SK-N-MC (cell line): ENCODE measurements at regions not wholly inside any gene's neighbourhood (a gene's known extent, or its start where the extent isn't known, plus 50 kb on each side); places are given as distances from the start of the nearest gene placed in this dataset.
A peak's percentile ranks its signal among the peaks of the same experiment; 100 is the strongest.

Source experiments
- DNase-seq: peaks from one replicate; pipeline ENCODE4 v3.0.0-alpha.2; 2011; ENCODE audit warnings: low read depth, low spot score
- H3K27ac ChIP-seq: fragments of 200-600 bp; sonication (generic); 2 replicates; pipeline ENCODE4 v1.5.1; 2016; ENCODE audit warnings: mixed run types
- H3K36me3 ChIP-seq: fragments of 200-600 bp; sonication (generic); 2 replicates; pipeline ENCODE4 v1.6.1; 2017; ENCODE audit warnings: antibody characterized with exemption, low read length, mixed read lengths; ENCODE audit not compliant: insufficient read depth
- H3K4me3 ChIP-seq: fragments of 200-600 bp; sonication (generic); 2 replicates; pipeline ENCODE4 v1.5.1; 2016
- H3K9ac ChIP-seq: fragments of 200-600 bp; sonication (generic); 2 replicates; pipeline ENCODE4 v1.8.0; 2017; ENCODE audit warnings: mixed run types, mixed read lengths; ENCODE audit not compliant: insufficient read length
- H3K9me3 ChIP-seq: fragments of 200-600 bp; sonication (generic); 2 replicates; pipeline ENCODE4 v1.6.1; 2017; ENCODE audit warnings: low read depth, mild to moderate bottlenecking, antibody characterized with exemption, low read length, moderate library complexity, mixed read lengths
- EZH2 ChIP-seq: fragments of 200-600 bp; sonication (generic); IDR thresholded peaks from one replicate; pipeline ENCODE4 v1.6.1; 2017; ENCODE audit warnings: antibody characterized with exemption
- FOXP2 ChIP-seq: optimal IDR thresholded peaks from 2 replicates; pipeline ENCODE3; 2011; ENCODE audit warnings: mild to moderate bottlenecking, moderate library complexity; ENCODE audit not compliant: insufficient read depth; ENCODE audit errors: extremely low read length, control extremely low read depth
- POLR2AphosphoS5 ChIP-seq: IDR thresholded peaks from 2 replicates; pipeline ENCODE4 v1.6.1; 2012; ENCODE audit warnings: mild to moderate bottlenecking, low read depth, low read length, borderline replicate concordance

DNA sequence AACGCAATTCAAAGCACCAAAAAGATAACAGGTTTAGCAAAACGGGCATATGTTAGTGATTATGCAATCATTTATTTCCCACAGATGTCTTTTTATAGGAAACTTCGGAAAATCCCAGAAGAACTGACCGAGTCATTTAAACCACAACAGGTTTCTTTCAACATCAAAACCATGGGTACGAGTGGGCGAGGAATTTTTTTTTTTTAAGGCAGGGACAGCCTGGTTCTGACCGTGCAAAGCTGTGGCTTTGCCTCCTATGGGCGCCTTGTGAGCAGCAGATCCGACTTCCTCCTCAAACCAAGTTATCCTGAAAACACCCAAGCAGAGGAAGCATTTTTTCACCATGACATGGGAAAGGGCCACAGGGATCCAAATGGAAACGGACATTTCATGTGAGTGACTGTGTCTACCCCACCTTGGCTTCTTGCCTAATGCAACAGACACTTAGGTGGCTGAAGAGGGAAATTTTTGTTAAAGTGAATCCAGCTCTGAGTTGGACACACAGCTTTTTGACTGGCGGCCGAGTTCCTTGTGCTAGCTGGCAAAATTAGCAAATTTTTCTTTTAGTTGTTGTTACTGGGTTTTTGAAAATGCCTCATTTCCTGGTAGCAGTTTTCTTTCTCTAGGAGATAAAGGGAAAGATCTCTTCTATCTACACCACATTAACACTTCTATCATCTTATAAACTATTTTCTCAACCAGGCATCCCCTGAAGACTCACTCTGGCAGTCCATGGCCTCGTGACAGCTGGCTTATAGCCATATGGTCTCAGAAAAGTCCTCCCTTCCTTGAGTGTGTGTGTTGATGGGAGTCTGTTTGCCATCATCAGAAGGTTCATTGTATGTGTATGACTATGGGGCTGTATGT lies 487.4 kb upstream of the ZEB2 start:
- no peak for DNase-seq
- Histone ChIP-seq H3K9ac (no peak overlapping the region), H3K27ac (no peak overlapping the region), H3K9me3 (no peaks in the 10 kb centered on the region), H3K36me3 (no peaks in the 10 kb centered on the region), H3K4me3 (no peak overlapping the region)
- TF ChIP-seq EZH2 (no peak), POLR2AphosphoS5 (no peak), FOXP2 (no peak)

DNA sequence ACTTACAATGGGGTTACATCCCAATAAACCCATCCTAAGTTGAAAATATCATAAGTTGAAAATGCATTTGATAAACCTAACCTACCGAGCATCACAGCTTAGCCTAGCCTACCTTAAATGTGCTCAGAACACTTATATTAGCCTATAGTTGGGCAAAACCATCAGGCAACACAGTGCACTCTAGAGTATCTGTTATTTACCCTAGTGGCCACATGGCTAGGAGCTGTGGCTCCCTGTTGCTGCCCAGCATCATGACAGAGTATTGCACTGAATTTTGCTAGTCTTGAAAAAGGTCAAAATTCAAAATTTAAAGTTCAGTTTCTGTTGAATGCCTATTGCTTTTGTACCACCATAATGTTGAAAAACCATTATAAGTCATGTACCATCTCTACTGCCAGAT lies 482.7 kb upstream of the ZEB2 start:
- no peaks in the 10 kb centered on the region for H3K36me3 ChIP-seq
- no peak overlapping the region for H3K4me3 ChIP-seq
- no peak for DNase-seq
- no peaks in the 10 kb centered on the region for H3K9me3 ChIP-seq
- H3K27ac ChIP-seq = no peak overlapping the region
- H3K9ac ChIP-seq = no peak overlapping the region
- no peak for TF ChIP-seq POLR2AphosphoS5
- no peak for TF ChIP-seq FOXP2
- TF ChIP-seq EZH2 = no peak

DNA sequence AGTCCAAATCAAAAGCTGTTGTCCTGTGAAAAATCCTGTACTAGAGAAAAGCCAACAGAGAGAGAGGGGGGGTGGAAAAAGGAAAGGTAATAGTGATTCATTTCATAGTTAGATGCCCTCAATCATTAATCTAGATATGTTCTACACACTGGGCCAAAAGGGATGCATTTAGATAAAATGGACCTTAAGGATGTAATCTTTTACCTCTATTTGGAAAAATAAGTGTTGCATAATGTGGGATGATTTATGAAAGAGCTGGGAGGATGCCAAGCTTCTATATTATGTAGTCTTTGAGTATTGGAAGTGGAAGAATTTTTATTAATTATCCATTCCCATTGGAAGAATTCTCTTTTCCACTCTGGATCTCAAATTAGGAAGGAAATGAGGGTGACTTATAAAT lies 480.5 kb upstream of the ZEB2 start:
- H3K36me3 ChIP-seq = no peaks in the 10 kb centered on the region
- H3K27ac ChIP-seq = no peak overlapping the region
- no peak overlapping the region for H3K9ac ChIP-seq
- no peak overlapping the region for H3K4me3 ChIP-seq
- peak; percentile 14 for DNase-seq
- TF ChIP-seq EZH2 = no peak
- TF ChIP-seq FOXP2 = no peak
- TF ChIP-seq POLR2AphosphoS5 = no peak
- no peaks in the 10 kb centered on the region for H3K9me3 ChIP-seq

DNA sequence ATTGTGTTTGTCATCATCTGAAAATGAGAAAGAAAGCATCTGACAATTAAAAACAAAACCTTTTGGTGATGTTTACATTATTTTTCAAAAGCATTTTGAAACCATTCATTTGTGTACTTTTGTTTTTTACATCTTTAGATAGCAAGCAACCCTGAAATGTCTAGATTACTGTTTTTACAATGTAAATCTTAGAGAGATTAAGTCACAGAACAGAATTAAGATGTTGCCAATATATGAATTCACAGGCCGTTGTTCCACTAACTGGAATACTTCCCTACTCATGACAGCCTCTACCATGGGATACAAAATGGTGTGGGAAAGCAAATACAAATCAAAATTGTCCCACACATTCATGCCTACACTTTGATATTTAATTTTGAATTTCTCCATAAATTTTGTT lies 480.0 kb upstream of the ZEB2 start:
- Histone ChIP-seq H3K36me3 (no peaks in the 10 kb centered on the region), H3K9me3 (no peaks in the 10 kb centered on the region), H3K27ac (no peak overlapping the region), H3K9ac (no peak overlapping the region), H3K4me3 (no peak overlapping the region)
- TF ChIP-seq FOXP2 (no peak), EZH2 (no peak), POLR2AphosphoS5 (no peak)
- DNase-seq = no peak

DNA sequence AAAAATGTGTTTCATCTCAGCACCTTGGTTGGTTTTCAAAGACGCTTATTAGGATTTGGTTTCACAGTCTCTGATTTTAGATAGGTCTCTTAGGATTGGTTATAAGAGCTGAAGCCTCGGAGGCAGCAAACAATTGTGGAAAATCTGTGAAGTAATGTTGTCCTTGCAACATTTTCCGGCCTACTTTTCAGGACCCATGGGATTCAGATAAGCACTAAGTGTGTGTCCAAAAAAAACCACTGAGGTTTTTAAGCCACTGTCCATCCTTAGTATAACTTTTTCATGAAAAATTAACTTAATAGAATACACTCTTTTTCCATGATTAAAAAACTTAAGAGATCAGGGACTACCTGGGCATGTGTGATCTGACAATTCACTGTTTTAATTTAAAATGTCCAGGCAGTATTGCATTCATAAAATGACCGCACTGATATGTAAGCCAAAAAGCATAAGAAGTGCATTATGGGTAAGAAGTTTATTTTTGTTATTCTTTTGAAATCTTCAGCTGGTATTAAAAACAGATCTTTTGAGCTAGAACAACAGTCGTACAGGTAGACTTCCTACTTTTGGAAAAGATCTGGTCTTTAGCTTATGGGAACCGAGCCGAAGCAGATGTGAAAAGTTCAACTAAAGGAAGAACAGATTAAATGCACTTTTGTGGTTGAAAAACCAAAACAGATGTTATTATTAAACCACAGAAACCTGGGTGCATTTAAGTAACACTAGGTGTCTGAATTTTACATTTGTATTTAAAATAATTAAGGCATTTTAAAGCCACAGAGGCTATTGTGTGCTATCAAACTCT lies 479.4 kb upstream of the ZEB2 start:
- Histone ChIP-seq H3K9ac (no peak overlapping the region), H3K36me3 (no peaks in the 10 kb centered on the region)

DNA sequence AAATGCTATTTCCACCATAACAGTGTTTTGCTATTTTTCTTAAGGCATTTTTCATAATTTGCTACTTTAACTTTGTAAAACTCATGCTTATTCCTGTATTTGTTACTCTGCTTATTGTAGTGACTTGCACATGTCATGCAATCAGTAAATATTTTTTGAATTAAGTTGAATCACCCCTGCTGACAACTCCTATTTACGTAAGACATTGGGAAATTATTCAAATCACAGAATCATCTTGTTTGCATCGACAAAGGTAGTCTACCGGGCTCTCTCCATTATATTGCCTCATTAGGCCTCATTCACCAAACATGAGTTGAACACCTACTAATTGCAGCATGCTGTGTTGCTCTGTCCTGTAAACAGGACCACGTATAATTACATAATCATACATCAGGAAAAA lies 478.5 kb upstream of the ZEB2 start:
- Histone ChIP-seq H3K27ac (no peak overlapping the region), H3K9ac (no peak overlapping the region), H3K9me3 (no peaks in the 10 kb centered on the region), H3K4me3 (no peak overlapping the region), H3K36me3 (no peaks in the 10 kb centered on the region)
- TF ChIP-seq FOXP2 (no peak), POLR2AphosphoS5 (no peak), EZH2 (no peak)
- DNase-seq = no peak

More for the DNA sequence above, 479.4 kb upstream of the ZEB2 start:
- TF ChIP-seq FOXP2 (no peak), POLR2AphosphoS5 (no peak), EZH2 (no peak)
- H3K27ac ChIP-seq = no peak overlapping the region
- DNase-seq = no peak
- no peaks in the 10 kb centered on the region for H3K9me3 ChIP-seq
- no peak overlapping the region for H3K4me3 ChIP-seq

DNA sequence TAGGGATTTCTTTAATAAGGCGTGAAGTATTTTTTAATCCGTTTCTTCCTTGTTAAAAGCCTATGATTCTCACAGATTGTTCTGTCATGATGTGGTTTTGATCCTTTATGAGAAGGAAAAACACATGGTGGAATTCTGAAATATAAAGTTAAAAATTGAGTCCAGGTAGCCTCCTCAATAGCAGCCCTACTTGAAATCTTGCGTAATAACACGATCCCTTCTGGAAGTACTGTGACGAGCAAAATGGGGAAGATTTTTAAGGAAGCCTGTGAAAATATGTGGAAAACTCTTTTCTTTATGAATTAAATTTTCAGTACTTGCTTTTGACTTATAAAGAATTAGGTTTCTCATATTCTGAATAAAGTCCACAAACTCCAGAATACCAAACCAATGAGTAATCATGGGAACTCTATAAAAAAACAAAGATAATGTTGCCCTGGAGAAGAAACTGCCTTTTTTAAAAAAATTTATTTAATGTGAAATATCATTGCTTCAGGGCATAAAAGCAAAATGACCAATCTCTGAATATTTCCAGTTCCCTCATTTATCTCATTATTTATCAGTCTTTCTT lies 476.4 kb upstream of the ZEB2 start:
- TF ChIP-seq FOXP2 (no peak), POLR2AphosphoS5 (no peak), EZH2 (no peak)
- Histone ChIP-seq H3K27ac (no peak overlapping the region), H3K9ac (no peak overlapping the region)

DNA sequence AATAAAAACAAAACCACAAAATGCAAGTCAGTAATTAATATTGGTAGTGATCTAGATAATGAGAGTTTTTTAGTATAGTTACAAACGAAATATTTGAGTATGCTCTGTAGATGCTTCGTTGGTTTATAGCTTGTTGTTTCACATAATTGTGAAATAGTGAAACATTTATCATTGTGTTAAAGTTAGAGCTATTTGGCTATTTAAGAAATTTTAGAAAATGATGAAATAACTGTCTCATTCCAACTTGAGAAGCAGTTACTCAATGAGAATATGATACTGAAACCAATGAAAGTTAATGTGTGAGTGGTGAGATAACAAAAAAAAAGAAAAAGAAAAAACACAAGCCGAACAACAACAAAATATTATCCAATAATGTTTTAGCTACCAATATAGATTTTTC lies 475.6 kb upstream of the ZEB2 start:
- H3K27ac ChIP-seq = no peak overlapping the region
- no peak overlapping the region for H3K4me3 ChIP-seq
- DNase-seq = no peak
- no peak for TF ChIP-seq POLR2AphosphoS5
- TF ChIP-seq FOXP2 = no peak
- TF ChIP-seq EZH2 = no peak
- no peak overlapping the region for H3K9ac ChIP-seq
- H3K36me3 ChIP-seq = no peaks in the 10 kb centered on the region
- no peaks in the 10 kb centered on the region for H3K9me3 ChIP-seq

More for the DNA sequence above, 476.4 kb upstream of the ZEB2 start:
- no peak for DNase-seq
- H3K36me3 ChIP-seq = no peaks in the 10 kb centered on the region
- H3K4me3 ChIP-seq = no peak overlapping the region
- H3K9me3 ChIP-seq = no peaks in the 10 kb centered on the region
